Keratinocyte (primary cell): ENCODE measurements at regions not wholly inside any gene's neighbourhood (a gene's known extent, or its start where the extent isn't known, plus 50 kb on each side); places are given as distances from the start of the nearest gene placed in this dataset.

ENCODE experiments used
- DNase-seq: peaks from one replicate; pipeline ENCODE4 v3.0.0-alpha.2; 2011; ENCODE audit warnings: low read depth, missing footprints, low spot score
- FAIRE-seq: peaks from 2 replicates; lab custom pipeline; 2011; peaks lifted over from hg19 to GRCh38; lab: Jason Lieb, UNC
- H2AFZ ChIP-seq: 2 replicates; pipeline ENCODE4 v1.6.0; 2012; ENCODE audit warnings: low read length, control low read depth, inconsistent platforms; ENCODE audit not compliant: control insufficient read depth
- H3K27ac ChIP-seq: 2 replicates; pipeline ENCODE4 v1.5.1; 2011; ENCODE audit warnings: low read length; ENCODE audit not compliant: control insufficient read depth, insufficient read depth
- H3K27me3 ChIP-seq: 3 replicates; pipeline ENCODE4 v1.6.0; 2011; ENCODE audit warnings: low read length; ENCODE audit not compliant: control insufficient read depth, insufficient read depth; ENCODE audit errors: extremely low read depth
- H3K36me3 ChIP-seq, 2 experiments: 2 replicates in 1 of 2; 3 replicates in 1 of 2; pipeline ENCODE4 v1.5.1; 2011; ENCODE audit warnings: low read length in 2 of 2, mild to moderate bottlenecking in 1 of 2; ENCODE audit not compliant: control insufficient read depth in 2 of 2, insufficient read depth in 2 of 2; ENCODE audit errors: extremely low read depth in 1 of 2
- H3K4me1 ChIP-seq: 3 replicates; pipeline ENCODE4 v1.5.1; 2011; ENCODE audit warnings: low read length; ENCODE audit not compliant: control insufficient read depth, insufficient read depth; ENCODE audit errors: extremely low read depth
- H3K4me2 ChIP-seq: 3 replicates; pipeline ENCODE4 v1.6.0; 2011; ENCODE audit warnings: low read depth, low read length; ENCODE audit not compliant: control insufficient read depth, insufficient read depth; ENCODE audit errors: extremely low read depth
- H3K4me3 ChIP-seq, 3 experiments: fragments of 200-600 bp in 1 of 3; sonication (generic) in 1 of 3; 2 replicates in 2 of 3; 3 replicates in 1 of 3; pipeline ENCODE4 v1.5.1; 2011 to 2016; ENCODE audit warnings: low read length in 3 of 3, mild to moderate bottlenecking in 3 of 3, control low read depth in 2 of 3, inconsistent platforms in 1 of 3, low read depth in 1 of 3, mixed read lengths in 1 of 3, mixed run types in 1 of 3, moderate library complexity in 1 of 3; ENCODE audit not compliant: control insufficient read depth in 2 of 3, insufficient read depth in 2 of 3; ENCODE audit errors: extremely low read depth in 1 of 3
- H3K79me2 ChIP-seq: 2 replicates; pipeline ENCODE4 v1.6.0; 2012; ENCODE audit warnings: low read length; ENCODE audit not compliant: control insufficient read depth, insufficient read depth
- H3K9ac ChIP-seq: 3 replicates; pipeline ENCODE4 v1.6.0; 2011; ENCODE audit warnings: low read length; ENCODE audit not compliant: control insufficient read depth, insufficient read depth; ENCODE audit errors: extremely low read depth
- H3K9me1 ChIP-seq: 3 replicates; pipeline ENCODE4 v1.6.0; 2011; ENCODE audit warnings: low read length; ENCODE audit not compliant: control insufficient read depth, insufficient read depth; ENCODE audit errors: extremely low read depth
- H3K9me3 ChIP-seq: 2 replicates; pipeline ENCODE4 v1.5.1; 2012; ENCODE audit warnings: low read depth, low read length; ENCODE audit not compliant: control insufficient read depth
- H4K20me1 ChIP-seq: 3 replicates; pipeline ENCODE4 v1.6.0; 2011; ENCODE audit warnings: low read length; ENCODE audit not compliant: control insufficient read depth, insufficient read depth; ENCODE audit errors: extremely low read depth
- CTCF ChIP-seq, 3 experiments: IDR thresholded peaks in 1 of 3; conservative IDR thresholded peaks in 1 of 3; optimal IDR thresholded peaks in 1 of 3; 2 replicates in 2 of 3; 3 replicates in 1 of 3; pipeline versions ENCODE3 to v1.5.1; 2011; ENCODE audit warnings: low read length in 3 of 3, mild to moderate bottlenecking in 3 of 3, moderate library complexity in 2 of 3, control low read depth in 1 of 3, inconsistent platforms in 1 of 3; ENCODE audit not compliant: insufficient read depth in 2 of 3; ENCODE audit errors: extremely low read depth in 1 of 3
- EZH2 ChIP-seq: IDR thresholded peaks from one replicate; pipeline ENCODE4 v1.6.1; 2012; ENCODE audit warnings: inconsistent platforms, mild to moderate bottlenecking, low read length, moderate library complexity
- dilution Hi-C: fragments of 300-500 bp; cut with MboI; formaldehyde crosslinking; loops from one replicate; pipeline ENCODE4 v1.7.0; 2020; ENCODE audit warnings: low sequenced_read_pairs; ENCODE audit not compliant: extremely low pct_ligation_motif_present

- no peak for DNase-seq
- no peak for FAIRE-seq
- Histone ChIP-seq H3K36me3 (no peaks in the 10 kb centered on the region), H3K9me1 (no peaks in the 10 kb centered on the region), H3K79me2 (no peaks in the 10 kb centered on the region), H3K27me3 (no peaks in the 10 kb centered on the region), H3K4me3 (no peak overlapping the region), H2AFZ (no peak overlapping the region), H3K9me3 (no peaks in the 10 kb centered on the region), H3K9ac (no peak overlapping the region), H4K20me1 (no peaks in the 10 kb centered on the region), H3K4me1 (peaks cover 21% of the 10 kb centered on the region), H3K4me2 (no peak overlapping the region), H3K27ac (no peak overlapping the region)
- dilution Hi-C loops, result no loop called here
- TF ChIP-seq CTCF (optimal IDR thresholded peaks at IDR 0.05 in 1 of 3, IDR thresholded peaks at IDR 0.05 in 1 of 3, conservative IDR thresholded peaks at IDR 0.05 in 1 of 3; ENCODE audit: extremely low read depth in 1 of 3, insufficient read depth in 2 of 3, low read length in 3 of 3), result no peak
- TF ChIP-seq EZH2, result no peak
These were observed 147.0 kb upstream of the ARHGAP5 start for GRCh38 chr14:31930070-31930469.

- no peaks in the 10 kb centered on the region for H3K36me3 ChIP-seq
- H3K4me2 ChIP-seq, result no peak overlapping the region
- H3K9me1 ChIP-seq, result no peaks in the 10 kb centered on the region
- H3K27ac ChIP-seq, result no peak overlapping the region
- H3K27me3 ChIP-seq, result no peaks in the 10 kb centered on the region
- H4K20me1 ChIP-seq, result no peaks in the 10 kb centered on the region
- dilution Hi-C loops, result no loop called here
- no peak overlapping the region for H3K9ac ChIP-seq
- no peak overlapping the region for H3K4me3 ChIP-seq
- H3K4me1 ChIP-seq, result peaks cover 21% of the 10 kb centered on the region
- no peak overlapping the region for H2AFZ ChIP-seq
- FAIRE-seq (peak; percentile 26), DNase-seq (no peak)
- no peaks in the 10 kb centered on the region for H3K79me2 ChIP-seq
- H3K9me3 ChIP-seq, result no peaks in the 10 kb centered on the region
- TF ChIP-seq CTCF (optimal IDR thresholded peaks at IDR 0.05 in 1 of 3, IDR thresholded peaks at IDR 0.05 in 1 of 3, conservative IDR thresholded peaks at IDR 0.05 in 1 of 3; ENCODE audit: extremely low read depth in 1 of 3, insufficient read depth in 2 of 3, low read length in 3 of 3) (no peak), EZH2 (no peak)
These were observed 146.4 kb upstream of the ARHGAP5 start for GRCh38 chr14:31930493-31931240.
